HG03025 (cell line): ENCODE measurements at regions not wholly inside any gene's neighbourhood (a gene's known extent, or its start where the extent isn't known, plus 50 kb on each side); places are given as distances from the start of the nearest gene placed in this dataset.

Experiments
- ATAC-seq: cut with Tn5 transposase; IDR thresholded peaks from one replicate; pipeline ENCODE4 v1.9.1; 2021; ENCODE audit warnings: mild to moderate bottlenecking, moderate library complexity; ENCODE audit not compliant: unreplicated experiment, low FRiP score

DNA sequence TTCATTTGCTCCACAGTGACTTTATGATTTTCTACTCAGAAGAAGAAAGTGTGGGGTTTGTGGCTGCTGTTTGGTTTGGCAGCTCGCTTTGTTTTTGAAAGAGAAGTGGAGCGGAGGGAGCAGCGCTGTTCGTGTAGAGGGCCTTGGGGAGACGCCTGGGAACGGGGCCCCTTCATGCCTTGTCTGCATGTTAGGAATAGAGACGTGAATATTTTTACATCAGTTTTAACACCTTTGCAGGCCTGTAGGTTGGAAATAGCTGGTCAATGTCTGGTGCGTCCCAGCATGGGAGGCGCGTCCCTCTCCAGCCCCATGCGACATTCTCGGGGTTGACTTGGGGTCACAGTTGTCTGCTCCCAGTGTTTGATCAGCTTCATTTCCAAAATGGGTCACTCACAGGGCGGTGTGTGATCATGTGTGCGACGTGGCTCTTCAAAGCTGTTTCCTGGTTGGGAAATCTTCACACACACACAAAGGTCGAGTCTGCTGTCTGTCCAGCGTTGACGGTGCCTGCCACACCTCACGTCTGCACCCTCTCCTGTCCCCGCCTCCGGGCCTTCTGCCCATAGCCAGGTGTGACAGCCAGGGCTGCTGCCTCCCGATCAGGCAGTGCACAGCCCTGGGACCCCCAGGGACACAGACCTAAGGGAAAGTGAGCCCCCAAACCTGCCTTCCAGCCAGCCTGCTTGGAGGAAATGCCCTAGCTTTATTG, 149.2 kb downstream of the PSMG1 start:
- no peak for ATAC-seq

DNA sequence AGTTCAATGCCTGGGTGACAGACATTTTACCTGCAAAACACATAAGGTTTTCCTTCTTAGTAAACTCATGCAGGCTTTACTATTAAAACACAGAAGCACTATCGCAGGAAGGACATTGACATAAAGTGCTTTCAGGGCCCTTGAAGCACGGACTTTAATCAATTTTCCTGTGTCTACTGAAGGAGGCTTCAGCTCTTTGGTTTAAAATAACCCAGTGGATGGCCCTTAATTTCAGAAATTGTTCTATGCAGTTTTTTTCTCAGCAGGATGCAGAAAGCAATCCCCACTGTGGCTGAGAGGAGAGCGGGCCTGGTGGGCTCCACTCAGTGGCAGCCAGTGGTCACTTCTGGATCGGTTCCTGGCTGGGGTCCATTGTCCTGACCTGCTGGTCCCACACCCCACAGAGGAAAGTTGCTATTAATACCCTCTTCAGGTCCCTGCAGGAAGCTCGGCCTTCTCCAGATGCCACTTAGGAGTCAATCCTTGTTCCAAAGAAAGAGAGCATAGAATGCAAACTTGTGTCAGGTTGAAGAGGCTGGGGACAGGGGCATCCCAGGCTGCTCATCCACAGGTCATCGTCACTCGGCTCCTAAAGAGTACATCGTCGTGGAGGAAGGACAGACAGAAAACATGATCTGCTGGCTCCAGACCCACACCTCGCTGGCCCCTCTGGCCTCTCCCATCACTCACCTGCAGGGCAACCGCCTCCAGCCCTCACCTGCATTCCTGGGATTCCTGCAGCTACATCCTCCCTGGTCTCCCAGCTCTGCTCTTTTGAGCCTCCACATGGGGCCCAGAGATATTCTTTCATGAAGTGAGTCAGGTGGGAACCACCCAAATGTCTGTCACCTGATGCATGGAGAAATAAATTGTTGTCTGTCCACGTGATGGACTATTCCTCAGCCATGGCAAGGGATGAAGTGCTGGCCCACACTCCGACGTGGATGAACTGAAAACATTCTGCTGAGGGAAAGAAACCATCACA, 153.1 kb downstream of the PSMG1 start:
- no peak for ATAC-seq

DNA sequence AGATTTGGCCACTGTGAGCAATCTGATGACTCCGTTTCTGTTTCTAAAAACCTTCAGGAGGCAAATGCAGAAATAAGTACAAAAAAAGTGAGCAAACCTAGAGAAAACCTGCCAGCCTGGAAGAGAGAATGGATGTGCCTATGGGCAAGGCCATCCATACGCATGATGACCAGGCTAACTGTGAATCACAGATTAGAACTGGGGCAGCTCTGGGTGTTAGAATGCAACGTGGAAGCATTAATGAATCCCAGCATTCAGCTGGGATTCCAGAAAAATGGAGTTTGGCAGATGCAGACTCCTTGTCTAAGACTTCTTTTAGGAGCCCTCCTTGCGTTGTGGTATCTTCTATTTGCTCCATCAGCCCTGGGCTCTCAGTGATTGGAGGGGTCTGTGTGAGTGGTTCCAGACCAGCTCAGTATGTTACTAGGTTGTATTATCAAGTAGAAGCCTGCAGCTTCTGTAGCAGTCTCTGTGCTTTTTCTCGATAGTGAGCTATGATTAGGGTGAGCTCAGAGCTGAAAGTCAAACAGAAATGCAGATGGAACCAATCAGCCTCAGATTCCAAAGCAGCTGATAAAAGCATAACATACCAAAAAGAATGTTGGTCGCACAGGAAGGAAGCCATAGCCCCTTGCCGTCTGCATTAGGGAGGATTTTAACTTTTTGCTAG, 154.0 kb downstream of the PSMG1 start:
- ATAC-seq: no peak

DNA sequence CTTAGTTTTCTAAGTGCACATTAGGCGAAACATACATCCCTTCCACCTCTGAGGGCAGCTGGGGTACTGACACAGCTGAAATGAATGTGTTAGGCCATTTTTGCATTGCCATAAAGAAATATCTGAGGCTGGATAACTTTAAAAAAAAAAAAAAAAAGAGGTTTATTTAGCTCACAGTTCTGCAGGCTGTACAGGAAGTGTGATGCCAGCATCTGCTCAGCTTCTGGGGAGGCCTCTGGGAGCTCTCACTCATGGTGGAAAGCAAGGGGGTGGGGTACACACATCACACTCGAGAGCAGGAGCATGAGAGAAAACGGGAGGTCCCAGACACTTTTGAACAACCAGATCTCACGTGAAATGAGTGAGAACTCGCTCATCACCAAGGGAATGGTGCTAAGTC, 158.1 kb downstream of the PSMG1 start:
- no peak for ATAC-seq

DNA sequence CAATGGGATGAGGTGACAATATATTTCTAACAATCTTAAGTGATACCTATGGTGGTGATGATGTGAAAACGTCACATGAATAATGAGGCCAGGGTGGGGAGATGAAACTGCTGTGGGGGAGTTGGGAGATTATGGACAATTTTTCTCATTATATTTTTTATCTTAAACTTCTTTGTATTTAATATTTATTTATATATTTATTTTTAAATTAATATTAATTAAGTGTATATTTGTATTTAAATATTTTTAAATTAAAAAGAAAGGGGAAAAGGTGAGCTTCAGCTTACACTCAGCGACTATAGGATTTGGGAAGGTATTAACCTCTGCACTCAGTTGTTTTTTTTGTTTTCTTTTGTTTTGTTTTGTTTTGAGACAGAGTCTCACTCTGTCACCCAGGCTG, 158.7 kb downstream of the PSMG1 start:
- no peak for ATAC-seq

DNA sequence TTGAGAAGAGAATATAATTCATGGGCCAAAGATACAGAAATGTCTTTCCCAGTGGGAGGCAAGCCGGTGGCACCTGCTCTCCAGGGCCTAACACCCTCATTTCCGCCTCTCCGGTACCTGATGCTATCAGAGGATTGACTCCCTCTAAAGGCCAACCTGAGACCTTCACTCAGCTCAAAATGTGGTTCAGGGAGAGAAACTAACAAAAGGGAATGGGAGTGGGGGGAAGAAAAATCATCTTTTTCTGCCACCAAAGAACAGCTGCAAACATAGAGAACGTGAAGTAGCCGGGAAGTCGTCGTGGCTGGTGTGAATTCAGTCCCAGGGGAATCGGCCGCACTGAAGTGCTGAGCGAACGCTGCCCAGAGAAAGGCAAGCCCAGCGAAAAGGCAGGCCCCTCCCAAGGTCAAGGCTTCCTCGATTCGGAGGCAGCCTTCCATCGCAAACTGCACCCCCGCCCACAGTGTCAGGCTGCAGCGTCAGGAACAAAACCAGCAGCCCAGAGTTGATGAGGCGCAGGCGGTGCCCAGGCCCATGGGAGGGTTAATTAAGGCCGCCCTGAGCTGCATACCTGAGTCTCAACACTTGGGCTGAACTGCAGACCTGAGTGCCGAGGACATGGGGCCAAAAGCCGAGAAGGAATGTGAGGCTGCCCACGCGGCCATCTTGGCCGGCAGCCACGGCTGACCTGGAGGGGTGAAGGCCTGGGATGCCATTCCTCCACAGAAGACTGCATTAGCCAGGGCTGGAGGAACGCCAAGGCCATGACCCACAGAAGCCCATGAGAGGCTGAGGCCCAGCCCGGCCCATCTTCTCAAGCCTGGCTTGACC, 160.2 kb downstream of the PSMG1 start:
- ATAC-seq: no peak

DNA sequence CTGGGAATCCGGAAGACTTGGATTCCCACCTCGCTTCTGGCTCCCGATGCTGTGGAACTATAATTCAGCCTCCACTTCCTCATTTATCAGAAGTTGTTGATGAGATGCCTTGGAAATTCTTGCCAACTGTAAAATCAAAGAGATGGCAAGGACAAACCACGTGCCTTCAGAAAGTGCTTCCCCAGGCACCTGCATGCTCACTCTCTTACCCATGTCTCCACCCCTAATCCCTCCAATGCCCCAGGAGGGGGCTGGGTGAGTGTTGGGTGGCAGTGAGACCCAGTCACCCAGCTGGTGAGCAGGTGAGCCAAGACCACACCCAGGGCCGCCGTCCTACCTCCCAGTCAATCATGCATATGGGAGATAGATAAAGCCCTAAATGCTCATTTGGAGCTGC, 160.8 kb downstream of the PSMG1 start:
- ATAC-seq: no peak

DNA sequence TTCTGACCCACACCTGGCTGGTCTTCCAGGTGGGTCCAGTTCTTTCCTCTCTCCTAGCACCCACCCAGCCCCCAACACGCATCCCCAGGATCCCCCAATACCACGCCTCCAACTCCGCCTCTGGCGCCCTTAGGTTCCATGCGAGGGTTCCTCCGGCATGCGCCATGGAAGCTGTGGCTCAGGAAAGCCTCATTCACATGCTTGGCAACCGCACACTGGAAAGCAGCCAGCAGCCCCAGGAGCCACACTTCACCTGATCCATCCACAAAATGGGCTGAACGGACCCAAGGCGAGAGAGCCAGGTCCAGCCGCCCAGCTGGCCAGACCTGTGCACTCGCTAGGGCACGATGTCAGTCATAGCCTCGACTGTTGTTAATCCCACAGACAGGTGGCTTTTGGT, 161.2 kb downstream of the PSMG1 start:
- ATAC-seq: no peak

DNA sequence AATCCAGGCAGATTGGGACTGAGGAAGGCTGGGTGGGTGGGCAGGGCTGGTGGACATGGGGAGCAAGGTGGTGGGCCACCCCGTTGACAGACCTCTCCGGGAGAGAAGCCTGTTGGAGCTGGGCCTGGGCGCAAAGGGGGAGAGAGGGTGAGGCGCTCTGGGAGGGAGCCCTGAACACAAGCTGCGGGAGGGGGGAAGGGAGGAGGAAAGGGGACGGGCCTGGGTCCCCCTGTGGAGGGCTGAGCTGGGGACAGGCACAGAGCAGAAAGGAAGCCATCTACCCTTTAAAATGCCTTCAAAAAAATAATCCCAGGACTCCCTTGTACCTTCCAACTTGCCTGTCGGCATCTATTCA, 161.8 kb downstream of the PSMG1 start:
- ATAC-seq: no peak

DNA sequence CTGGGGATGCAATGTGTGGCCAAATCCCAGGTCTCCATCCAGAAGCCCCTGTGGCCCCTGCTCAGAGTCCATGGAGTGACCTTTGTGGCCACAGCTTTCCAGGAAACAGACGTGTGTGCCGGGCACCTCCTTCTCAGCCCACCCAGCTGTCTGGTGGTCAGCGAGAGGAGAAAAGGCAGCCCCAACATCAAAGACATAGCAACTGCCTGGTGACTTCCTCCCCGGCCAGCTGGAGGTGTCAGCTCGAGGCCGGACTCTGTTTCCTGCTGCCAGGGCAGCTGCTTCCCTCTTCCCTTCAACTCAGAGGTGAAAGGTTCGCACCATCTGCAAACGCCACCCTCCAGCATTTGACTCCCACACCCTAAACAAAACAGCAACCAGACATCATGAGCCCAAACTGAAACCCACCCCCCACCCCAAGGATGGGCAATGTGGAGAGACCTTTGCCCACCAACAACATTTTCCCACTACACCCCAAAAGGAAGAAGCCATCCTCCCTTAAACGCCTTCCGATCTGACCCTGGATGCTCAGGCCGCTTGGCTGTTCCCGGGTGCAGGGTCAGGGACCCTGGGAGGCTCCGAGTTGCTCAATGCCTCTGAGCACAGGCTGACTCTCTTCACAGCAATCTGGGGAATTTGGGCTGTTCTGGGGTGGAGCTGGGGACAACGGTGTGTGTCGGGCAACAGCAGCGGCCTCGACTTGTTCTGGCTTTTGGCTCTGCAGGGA, 162.3 kb downstream of the PSMG1 start:
- ATAC-seq: no peak

DNA sequence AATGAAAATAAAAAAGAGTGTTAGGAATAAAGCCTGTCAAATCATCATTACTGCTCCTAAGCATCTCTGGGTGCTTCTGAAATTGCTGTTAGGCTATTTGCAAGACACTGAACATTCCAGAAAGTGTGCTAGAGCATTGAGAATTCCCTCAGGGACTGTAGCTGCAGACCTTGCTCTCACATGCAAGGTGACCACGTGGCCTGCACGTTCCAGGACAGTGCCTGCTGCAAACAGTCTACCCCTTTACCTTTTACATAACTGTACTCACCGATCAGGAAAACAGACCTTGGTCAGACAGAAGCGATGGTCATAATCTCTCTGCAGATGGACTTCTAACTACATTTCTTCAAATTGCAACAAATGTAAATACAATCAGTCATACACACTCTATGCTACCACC, 164.5 kb downstream of the PSMG1 start:
- ATAC-seq: no peak

DNA sequence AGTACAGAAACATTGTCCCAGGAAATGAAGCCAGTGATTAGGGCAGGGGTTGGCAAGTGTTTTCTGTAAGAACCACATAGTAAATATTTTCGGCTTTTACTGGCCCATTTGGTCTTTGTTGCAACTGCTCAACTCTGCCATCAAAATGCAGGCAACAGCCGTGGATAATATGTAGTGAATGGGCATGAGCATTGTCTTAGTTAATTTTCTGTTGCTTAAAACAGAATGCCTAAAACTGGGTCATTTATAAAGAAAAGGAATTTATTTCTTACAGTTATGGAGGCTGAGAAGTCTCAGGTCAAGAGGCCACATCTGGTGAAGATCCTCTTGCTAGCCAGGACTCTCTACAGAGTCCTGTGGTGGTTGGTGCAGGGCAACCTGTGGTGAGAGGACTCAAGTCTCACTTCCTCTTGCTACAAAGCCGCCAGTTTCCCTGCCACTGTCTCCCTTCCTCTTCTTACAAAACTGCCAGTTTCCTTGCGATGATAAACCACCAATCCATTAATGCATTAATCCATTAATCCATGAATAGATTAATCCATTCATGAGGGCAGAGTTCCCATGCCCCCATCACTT, 166.4 kb downstream of the PSMG1 start:
- ATAC-seq: peak; percentile 82

DNA sequence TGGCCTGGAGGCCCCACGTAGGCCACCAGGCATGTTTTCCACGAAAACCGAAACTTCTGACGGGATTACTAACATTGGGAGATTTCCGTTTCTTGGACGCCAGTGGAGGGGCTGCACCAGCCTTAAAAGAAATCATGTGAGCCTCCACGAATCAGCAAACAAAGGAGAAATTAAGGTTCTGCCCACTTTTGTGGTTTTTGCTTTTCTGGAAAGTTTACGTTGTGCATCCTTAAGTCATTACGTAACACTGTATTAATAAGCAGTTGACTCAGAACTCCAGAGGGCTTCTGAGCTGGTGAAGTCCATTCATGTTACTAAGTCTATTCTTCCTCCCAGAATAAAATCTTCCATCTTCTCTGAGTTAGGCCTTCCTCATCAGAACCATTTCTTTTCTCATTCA, 168.5 kb downstream of the PSMG1 start:
- no peak for ATAC-seq

DNA sequence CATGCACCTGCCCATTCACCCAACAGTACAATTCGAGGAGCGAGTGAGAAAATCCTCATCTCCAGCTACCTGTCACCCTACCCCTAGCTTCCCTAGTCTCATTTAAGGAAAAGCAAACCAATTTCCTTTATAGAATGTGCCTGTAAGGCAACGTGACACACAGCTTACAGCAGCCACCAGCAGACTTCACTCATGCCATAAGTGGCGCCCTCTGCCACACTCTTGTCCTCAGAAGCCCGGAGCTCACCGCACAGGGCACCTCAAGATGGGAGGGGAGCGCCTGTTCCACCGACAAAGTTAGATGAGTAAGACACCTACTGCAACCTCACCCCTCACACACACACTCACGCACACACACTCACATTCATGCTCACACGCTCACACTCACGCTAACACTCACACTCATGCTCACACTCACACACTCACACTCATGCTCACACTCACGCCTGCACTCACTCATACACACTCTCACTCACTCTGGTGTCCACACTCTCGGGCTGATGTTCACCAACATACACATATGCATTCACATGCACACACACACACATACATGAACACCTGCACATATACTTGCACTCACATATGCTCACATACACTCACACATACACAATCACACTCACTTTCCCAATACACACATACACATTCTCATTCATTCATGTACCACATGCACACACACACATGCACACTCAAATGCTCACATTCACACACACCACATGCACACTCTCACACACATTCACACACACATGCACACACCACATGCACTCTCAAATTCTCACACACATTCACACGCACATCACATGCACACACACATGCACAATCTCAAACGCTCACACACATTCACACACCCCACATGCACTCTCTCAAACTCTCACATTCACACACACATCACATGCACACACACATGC, 170.7 kb downstream of the PSMG1 start:
- no peak for ATAC-seq

DNA sequence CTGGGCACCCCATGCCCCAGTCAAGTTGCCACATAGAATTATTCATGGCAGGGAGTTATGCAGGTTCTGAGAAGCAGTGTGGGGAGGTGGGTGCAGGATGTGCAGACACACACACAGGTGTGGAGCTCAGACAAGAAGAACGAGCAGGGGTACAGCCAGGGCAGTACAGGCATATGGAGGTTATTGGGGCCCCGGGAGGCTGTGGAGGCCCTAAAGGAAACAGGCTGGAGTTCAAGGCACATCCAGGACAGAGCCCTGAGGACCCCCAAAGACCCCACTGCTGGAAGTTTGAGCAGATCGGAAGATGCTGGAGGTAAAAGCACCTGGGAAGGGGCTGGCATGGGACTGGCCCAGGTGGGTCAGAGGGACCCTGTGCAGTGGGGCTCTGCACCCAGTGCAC, 171.3 kb downstream of the PSMG1 start:
- no peak for ATAC-seq

DNA sequence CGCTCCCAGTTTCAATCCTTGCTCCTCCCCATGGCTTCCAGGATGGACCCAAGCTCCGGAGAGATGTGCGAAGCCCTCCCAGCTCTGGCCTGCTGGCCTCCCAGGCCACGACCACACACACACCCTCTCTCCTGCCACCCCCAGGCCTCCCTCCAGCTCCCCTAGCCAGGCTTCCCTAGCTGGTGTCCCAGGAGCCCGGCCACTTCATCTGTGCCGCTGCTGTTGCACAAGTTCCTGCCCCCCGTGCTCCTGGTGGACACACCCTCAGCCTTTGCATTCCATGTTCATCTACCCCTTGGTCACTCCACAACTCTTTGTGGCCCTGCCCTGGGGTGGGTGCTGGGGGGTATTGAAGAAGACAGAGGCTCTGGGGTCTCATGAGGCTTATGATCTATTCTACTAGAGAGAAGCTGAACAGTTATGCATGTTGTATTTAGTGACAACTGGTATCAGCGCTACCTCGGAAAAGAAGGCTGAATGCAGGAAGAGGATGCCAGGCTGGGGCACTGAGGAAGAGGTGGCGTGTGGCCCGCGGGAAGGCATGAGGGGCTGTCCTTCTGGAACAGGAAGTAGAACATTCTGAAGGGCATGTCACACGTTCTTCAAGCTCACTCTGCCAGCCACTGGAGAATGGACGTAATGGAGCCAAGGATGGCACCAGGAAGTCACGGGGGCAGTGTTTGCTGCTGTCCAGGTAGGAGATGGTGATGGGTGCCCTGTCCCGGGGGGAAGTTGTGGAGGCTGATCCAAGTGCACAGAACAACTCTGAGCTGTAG, 172.4 kb downstream of the PSMG1 start:
- ATAC-seq: no peak

DNA sequence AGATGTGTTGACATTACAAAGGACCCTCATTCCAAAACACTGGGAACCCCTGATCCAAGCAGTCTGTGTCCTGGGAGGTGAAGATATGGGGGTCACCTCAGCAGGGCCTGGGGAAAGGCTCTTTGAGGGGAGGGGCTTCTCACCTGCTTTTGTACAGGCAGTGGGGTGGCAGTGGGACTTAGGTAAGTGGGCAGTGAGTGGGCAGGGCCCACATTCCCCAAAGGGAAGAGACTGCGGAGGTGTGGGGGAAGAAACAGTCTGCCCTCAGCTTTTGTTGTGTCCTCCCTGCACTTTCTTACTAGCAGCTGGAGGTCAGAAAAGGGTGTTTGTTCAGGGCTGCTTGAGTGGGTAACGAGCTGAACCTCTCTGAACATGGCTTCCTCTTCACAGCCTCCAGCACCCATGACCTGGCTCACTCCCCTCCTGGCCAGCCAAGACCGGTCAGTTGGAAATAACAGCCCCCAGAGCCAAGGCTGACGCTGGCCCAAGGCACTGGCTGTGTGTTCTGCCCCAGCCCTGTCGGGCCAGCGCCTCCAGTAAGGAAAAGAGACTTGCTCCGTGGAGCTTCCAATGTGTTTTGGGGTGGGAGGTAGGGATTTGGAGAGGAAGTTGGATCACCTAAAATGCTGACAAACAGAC, 173.5 kb downstream of the PSMG1 start:
- ATAC-seq: no peak
